OCI-LY7 (cell line): ENCODE measurements at regions not wholly inside any gene's neighbourhood (a gene's known extent, or its start where the extent isn't known, plus 50 kb on each side); places are given as distances from the start of the nearest gene placed in this dataset.

Experiments used
- BruUV-seq: library from RNA; stranded (reverse); fragments of 400-500 nt; replicated peaks from 2 replicates; lab custom pipeline; 2021; lab: Mats Ljungman, UMichigan
- CTCF ChIA-PET: fragments of 300-600 bp; sonication (Branson Sonifier 250); formaldehyde crosslinking; loops from one replicate; lab custom pipeline; 2022; ENCODE audit warnings: antibody characterized with exemption; ENCODE audit not compliant: unreplicated experiment; lab: Charles Lee
- POLR2A ChIA-PET: fragments of 300-600 bp; sonication (Branson Sonifier 250); formaldehyde crosslinking; loops from one replicate; lab custom pipeline; 2022; ENCODE audit warnings: antibody characterized with exemption; lab: Charles Lee
- DNase-seq: peaks from one replicate; pipeline ENCODE4 v3.0.0-alpha.2; 2015; ENCODE audit warnings: low spot score
- H2AFZ ChIP-seq: fragments of 200-600 bp; sonication (generic), shearing (Covaris generic); 2 replicates; pipeline ENCODE4 v1.6.1; 2014; ENCODE audit warnings: mild to moderate bottlenecking, antibody characterized with exemption, low read length, moderate library complexity
- H3K27ac ChIP-seq: fragments of 200-600 bp; sonication (generic); 2 replicates; pipeline ENCODE4 v1.5.1; 2014; ENCODE audit warnings: mixed run types, low read depth, mild to moderate bottlenecking, moderate library complexity, low read length, inconsistent platforms; ENCODE audit not compliant: poor library complexity, severe bottlenecking
- H3K36me3 ChIP-seq: fragments of 200-600 bp; sonication (generic); 2 replicates; pipeline ENCODE4 v1.6.1; 2014; ENCODE audit warnings: mild to moderate bottlenecking, antibody characterized with exemption, low read length, moderate library complexity, mixed read lengths; ENCODE audit not compliant: insufficient read depth
- H3K4me1 ChIP-seq: fragments of 200-600 bp; sonication (generic); 2 replicates; pipeline ENCODE4 v1.5.1; 2014; ENCODE audit warnings: mild to moderate bottlenecking, low read length; ENCODE audit not compliant: insufficient read depth, poor library complexity, severe bottlenecking
- H3K4me2 ChIP-seq: fragments of 200-600 bp; sonication (generic); 2 replicates; pipeline ENCODE4 v1.6.1; 2014; ENCODE audit warnings: mild to moderate bottlenecking, low read length
- H3K4me3 ChIP-seq: fragments of 200-600 bp; sonication (generic); 2 replicates; pipeline ENCODE4 v1.5.1; 2014; ENCODE audit warnings: mild to moderate bottlenecking, low read depth, low read length; ENCODE audit not compliant: poor library complexity, severe bottlenecking
- H3K79me2 ChIP-seq: fragments of 200-600 bp; sonication (generic); 2 replicates; pipeline ENCODE4 v1.6.1; 2016; ENCODE audit warnings: low read depth, mild to moderate bottlenecking, low read length, moderate library complexity, mixed read lengths; ENCODE audit not compliant: insufficient read depth
- H3K9me2 ChIP-seq: fragments of 200-600 bp; sonication (generic); 2 replicates; pipeline ENCODE4 v1.6.1; 2016; ENCODE audit warnings: mild to moderate bottlenecking, low read length, mixed read lengths; ENCODE audit not compliant: insufficient read depth
- H3K9me3 ChIP-seq: fragments of 200-600 bp; sonication (generic); 2 replicates; pipeline ENCODE4 v1.6.1; 2014; ENCODE audit warnings: mild to moderate bottlenecking, mixed run types, low read length, mixed read lengths
- H4K20me1 ChIP-seq: fragments of 200-600 bp; sonication (generic); 2 replicates; pipeline ENCODE4 v1.6.1; 2014; ENCODE audit warnings: mild to moderate bottlenecking, antibody characterized with exemption, low read length, moderate library complexity, mixed read lengths; ENCODE audit not compliant: insufficient read depth
- EZH2phosphoT487 ChIP-seq: fragments of 200-600 bp; sonication (generic); IDR thresholded peaks from 2 replicates; pipeline ENCODE4 v1.6.1; 2018; ENCODE audit warnings: low read depth, borderline replicate concordance, mild to moderate bottlenecking, mixed run types, antibody characterized with exemption, low read length, moderate library complexity, mixed read lengths
- intact Hi-C: fragments of 100-400 bp; cut with micrococcal nuclease; formaldehyde crosslinking; loops from one replicate; pipeline ENCODE4 v1.10.0; 2022; ENCODE audit not compliant: unreplicated experiment
- TF ChIP-seq, protein P1 (sequence below): fragments of 200-600 bp; sonication (generic); conservative IDR thresholded peaks from 2 replicates; pipeline ENCODE4 v1.5.1; 2014; ENCODE audit warnings: mild to moderate bottlenecking, antibody characterized with exemption, low read length, moderate library complexity, mixed read lengths

DNA sequence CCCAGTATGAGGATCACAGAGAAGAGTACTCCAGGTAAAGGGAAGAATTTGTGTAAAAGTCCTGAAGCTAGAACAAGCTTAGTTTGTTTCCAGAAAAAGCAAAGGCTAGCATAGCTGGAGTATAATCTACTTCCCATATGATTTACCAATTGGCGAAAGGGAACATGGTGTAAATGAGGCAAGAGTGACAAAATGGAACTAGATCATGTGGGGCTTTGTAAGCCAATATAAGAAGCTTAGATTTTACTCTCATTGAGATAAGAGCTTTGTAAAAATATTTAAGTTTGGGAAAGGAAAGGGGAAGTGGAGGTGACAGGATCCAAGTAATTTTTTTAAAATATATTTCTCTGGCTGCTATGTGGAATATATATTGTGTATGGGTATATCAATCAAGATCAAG lies 234.9 kb downstream of the KCTD12 start:
- Histone ChIP-seq H3K36me3 (no peaks in the 10 kb centered on the region), H3K79me2 (no peaks in the 10 kb centered on the region), H3K9me2 (no peaks in the 10 kb centered on the region), H2AFZ (no peak overlapping the region), H3K9me3 (no peaks in the 10 kb centered on the region), H4K20me1 (no peaks in the 10 kb centered on the region), H3K27ac (no peak overlapping the region), H3K4me2 (no peak overlapping the region), H3K4me1 (no peaks in the 10 kb centered on the region), H3K4me3 (no peak overlapping the region)
- no peak for DNase-seq
- no TSS peak for BruUV-seq
- ChIA-PET CTCF (no interaction called here), POLR2A (interaction anchor here (0.6 to 1.0 kb wide), 2 partner anchors 13 to 360 kb away, joined by 3 to 5 read pairs; no protein-coding TSS in a partner anchor)
- intact Hi-C loops, result no loop called here
- TF ChIP-seq EZH2phosphoT487, result no peak
- TF ChIP-seq, protein P1, sequence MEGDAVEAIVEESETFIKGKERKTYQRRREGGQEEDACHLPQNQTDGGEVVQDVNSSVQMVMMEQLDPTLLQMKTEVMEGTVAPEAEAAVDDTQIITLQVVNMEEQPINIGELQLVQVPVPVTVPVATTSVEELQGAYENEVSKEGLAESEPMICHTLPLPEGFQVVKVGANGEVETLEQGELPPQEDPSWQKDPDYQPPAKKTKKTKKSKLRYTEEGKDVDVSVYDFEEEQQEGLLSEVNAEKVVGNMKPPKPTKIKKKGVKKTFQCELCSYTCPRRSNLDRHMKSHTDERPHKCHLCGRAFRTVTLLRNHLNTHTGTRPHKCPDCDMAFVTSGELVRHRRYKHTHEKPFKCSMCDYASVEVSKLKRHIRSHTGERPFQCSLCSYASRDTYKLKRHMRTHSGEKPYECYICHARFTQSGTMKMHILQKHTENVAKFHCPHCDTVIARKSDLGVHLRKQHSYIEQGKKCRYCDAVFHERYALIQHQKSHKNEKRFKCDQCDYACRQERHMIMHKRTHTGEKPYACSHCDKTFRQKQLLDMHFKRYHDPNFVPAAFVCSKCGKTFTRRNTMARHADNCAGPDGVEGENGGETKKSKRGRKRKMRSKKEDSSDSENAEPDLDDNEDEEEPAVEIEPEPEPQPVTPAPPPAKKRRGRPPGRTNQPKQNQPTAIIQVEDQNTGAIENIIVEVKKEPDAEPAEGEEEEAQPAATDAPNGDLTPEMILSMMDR, result no peak

DNA sequence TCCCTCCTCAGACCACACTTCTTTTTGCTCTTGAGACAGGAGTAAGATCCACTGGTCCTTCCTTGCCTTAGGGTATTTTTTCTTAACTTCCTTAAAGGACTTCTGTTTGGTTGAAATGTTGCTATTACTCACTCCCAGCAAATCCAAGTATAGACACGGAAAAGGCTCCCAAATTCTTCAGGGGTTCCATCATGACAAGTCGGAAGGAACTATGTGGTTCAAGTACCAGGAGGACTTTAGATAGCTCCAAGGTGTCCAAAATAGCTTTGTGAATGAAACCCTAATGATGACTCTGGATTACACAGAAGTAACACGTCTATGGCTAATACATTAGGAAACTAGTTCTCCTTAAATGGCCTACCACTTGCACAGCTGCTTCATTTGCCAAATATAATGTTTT lies 238.7 kb downstream of the KCTD12 start:
- intact Hi-C loops, result no loop called here
- no peak for DNase-seq
- Histone ChIP-seq H4K20me1 (no peaks in the 10 kb centered on the region), H3K4me2 (no peak overlapping the region), H3K36me3 (no peaks in the 10 kb centered on the region), H2AFZ (no peak overlapping the region), H3K9me2 (no peaks in the 10 kb centered on the region), H3K79me2 (no peaks in the 10 kb centered on the region), H3K4me1 (no peaks in the 10 kb centered on the region), H3K9me3 (no peaks in the 10 kb centered on the region), H3K4me3 (no peak overlapping the region), H3K27ac (no peak overlapping the region)
- BruUV-seq, result no TSS peak
- TF ChIP-seq, protein P1, result no peak
- TF ChIP-seq EZH2phosphoT487, result no peak
- CTCF ChIA-PET, result no interaction called here
- POLR2A ChIA-PET, result no interaction called here

DNA sequence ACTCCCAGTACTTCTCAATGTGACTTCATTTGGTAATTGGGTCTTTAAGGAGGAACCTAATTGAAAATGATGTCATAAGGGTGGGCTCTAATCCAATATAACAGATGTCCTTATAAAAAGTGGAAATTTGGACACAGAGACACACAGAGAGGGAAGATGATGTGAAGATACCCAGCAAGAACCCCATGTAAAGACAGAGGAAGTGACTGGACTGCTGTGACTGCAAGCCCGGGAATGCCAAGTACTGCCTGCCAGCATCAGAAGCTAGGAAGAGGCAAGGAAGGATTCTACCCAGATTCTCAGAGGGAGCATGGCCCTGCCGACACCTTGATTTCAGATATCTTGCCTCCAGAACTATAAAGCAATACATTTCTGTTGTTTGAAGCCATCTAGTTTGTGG lies 239.3 kb downstream of the KCTD12 start:
- CTCF ChIA-PET, result no interaction called here
- H4K20me1 ChIP-seq, result no peaks in the 10 kb centered on the region
- intact Hi-C loops, result no loop called here

More for the DNA sequence above, 239.3 kb downstream of the KCTD12 start:
- TF ChIP-seq, protein P1, result no peak
- no peak for TF ChIP-seq EZH2phosphoT487
- no peak overlapping the region for H3K4me2 ChIP-seq
- no peaks in the 10 kb centered on the region for H3K4me1 ChIP-seq
- POLR2A ChIA-PET, result no interaction called here
- H2AFZ ChIP-seq, result no peak overlapping the region
- H3K79me2 ChIP-seq, result no peaks in the 10 kb centered on the region
- no peaks in the 10 kb centered on the region for H3K36me3 ChIP-seq
- H3K9me3 ChIP-seq, result no peaks in the 10 kb centered on the region
- BruUV-seq, result no TSS peak
- no peak for DNase-seq
- H3K9me2 ChIP-seq, result no peaks in the 10 kb centered on the region
- H3K27ac ChIP-seq, result no peak overlapping the region
- no peak overlapping the region for H3K4me3 ChIP-seq
